Sciatic nerve (tissue), 2 donors: ENCODE measurements at regions not wholly inside any gene's neighbourhood (a gene's known extent, or its start where the extent isn't known, plus 50 kb on each side); places are given as distances from the start of the nearest gene placed in this dataset.

Experiments used
- ATAC-seq: fragments of 200-7000 bp; cut with Tn5 transposase; one replicate; pipeline ENCODE4 v1.9.1; 2020; ENCODE audit warnings: mild to moderate bottlenecking, moderate library complexity
- DNase-seq: peaks from one replicate; pipeline ENCODE4 v3.0.0-alpha.2; 2020; ENCODE audit warnings: low spot score
- intact Hi-C: fragments of 100-400 bp; cut with DNase I; formaldehyde crosslinking; loops from one replicate; pipeline ENCODE4 v1.14.2; 2022
- donor health status: DM: no; HTN: no; CAD: no.
- donor health status: DM: no; HTN: no; CAD: no.

- intact Hi-C loops = no loop called here
- DNase-seq = peak; percentile 80
- ATAC-seq = peak; percentile 91
Observed at GRCh38 chr5:135191084-135191826, 157.2 kb upstream of the PITX1 start.

GRCh38 chr5:135190416-135191083 lies 156.5 kb upstream of the PITX1 start:
- DNase-seq = no peak
- ATAC-seq = no peak
- intact Hi-C loops = no loop called here

GRCh38 chr5:135189024-135189423 lies 155.0 kb upstream of the PITX1 start:
- intact Hi-C loops = no loop called here
- no peak for ATAC-seq
- DNase-seq = no peak

GRCh38 chr5:135188233-135188914 lies 154.3 kb upstream of the PITX1 start:
- DNase-seq (no peak), ATAC-seq (no peak)
- intact Hi-C loops = no loop called here

- intact Hi-C loops = no loop called here
- no peak for ATAC-seq
- no peak for DNase-seq
Observed at GRCh38 chr5:135186662-135187522, 152.9 kb upstream of the PITX1 start.

- no peak for DNase-seq
- ATAC-seq = peak; percentile 62
- intact Hi-C loops = no loop called here
Observed at GRCh38 chr5:135185481-135186065, 151.5 kb upstream of the PITX1 start.

GRCh38 chr5:135184646-135185045 lies 150.6 kb upstream of the PITX1 start:
- intact Hi-C loops = no loop called here
- DNase-seq (no peak), ATAC-seq (no peak)

GRCh38 chr5:135183464-135183863 lies 149.4 kb upstream of the PITX1 start:
- intact Hi-C loops = no loop called here
- ATAC-seq (no peak), DNase-seq (no peak)

GRCh38 chr5:135182675-135183074 lies 148.6 kb upstream of the PITX1 start:
- DNase-seq (no peak), ATAC-seq (no peak)
- intact Hi-C loops = no loop called here

GRCh38 chr5:135181653-135182052 lies 147.6 kb upstream of the PITX1 start:
- intact Hi-C loops = no loop called here
- no peak for ATAC-seq

GRCh38 chr5:135179308-135179980 lies 145.4 kb upstream of the PITX1 start:
- intact Hi-C loops = no loop called here
- ATAC-seq (no peak), DNase-seq (no peak)

More at GRCh38 chr5:135181653-135182052, 147.6 kb upstream of the PITX1 start:
- DNase-seq = no peak

GRCh38 chr5:135178476-135179155 lies 144.6 kb upstream of the PITX1 start:
- intact Hi-C loops = no loop called here
- DNase-seq (no peak), ATAC-seq (no peak)

GRCh38 chr5:135177591-135177990 lies 143.6 kb upstream of the PITX1 start:
- ATAC-seq (no peak), DNase-seq (no peak)
- intact Hi-C loops = no loop called here

- DNase-seq (no peak), ATAC-seq (no peak)
- intact Hi-C loops = no loop called here
Observed at GRCh38 chr5:135176991-135177390, 143.0 kb upstream of the PITX1 start.

GRCh38 chr5:135174315-135175096 lies 140.5 kb upstream of the PITX1 start:
- DNase-seq (no peak), ATAC-seq (no peak)
- intact Hi-C loops = no loop called here

GRCh38 chr5:135173662-135174290 lies 139.7 kb upstream of the PITX1 start:
- no peak for DNase-seq
- intact Hi-C loops = no loop called here
- ATAC-seq = no peak

GRCh38 chr5:135172718-135173117 lies 138.7 kb upstream of the PITX1 start:
- DNase-seq (no peak), ATAC-seq (no peak)
- intact Hi-C loops = no loop called here
